GM06990 (cell line): ENCODE measurements at regions not wholly inside any gene's neighbourhood (a gene's known extent, or its start where the extent isn't known, plus 50 kb on each side); places are given as distances from the start of the nearest gene placed in this dataset.

Experiments
- DNase-seq: peaks from one replicate; pipeline ENCODE4 v3.0.0-alpha.2; 2011; ENCODE audit not compliant: insufficient read length; ENCODE audit errors: extremely low read depth
- H3K27me3 ChIP-seq: replicated peaks from 2 replicates; pipeline ENCODE4 v1.6.0; 2011; ENCODE audit warnings: low read length; ENCODE audit not compliant: control insufficient read depth, insufficient read depth
- H3K36me3 ChIP-seq: 2 replicates; pipeline ENCODE4 v1.5.1; 2011; ENCODE audit warnings: low read length; ENCODE audit not compliant: control insufficient read depth, insufficient read depth
- H3K4me3 ChIP-seq: replicated peaks from 2 replicates; pipeline ENCODE4 v1.5.1; 2011; ENCODE audit warnings: low read depth, mild to moderate bottlenecking, control low read depth, low read length
- CTCF ChIP-seq: IDR thresholded peaks from 2 replicates; pipeline ENCODE4 v1.5.1; 2011; ENCODE audit warnings: low read length, control low read depth, mild to moderate bottlenecking, inconsistent platforms; ENCODE audit not compliant: insufficient read depth, poor library complexity, severe bottlenecking

GRCh38 chr6:2504495-2505064, 246.1 kb downstream of the MYLK4 start:
- H3K36me3 ChIP-seq, result no peaks in the 10 kb centered on the region
- no peak overlapping the region for H3K4me3 ChIP-seq
- no peak for DNase-seq
- peaks cover 1% of the 10 kb centered on the region; the same call in 1 of the 2 replicates for H3K27me3 ChIP-seq
- TF ChIP-seq CTCF, result no peak

GRCh38 chr6:2503816-2504494, 246.8 kb downstream of the MYLK4 start:
- Histone ChIP-seq H3K4me3 (no peak overlapping the region), H3K36me3 (no peaks in the 10 kb centered on the region), H3K27me3 (peaks cover 1% of the 10 kb centered on the region; the same call in 1 of the 2 replicates)
- no peak for DNase-seq
- no peak for TF ChIP-seq CTCF

GRCh38 chr6:2502998-2503674, 247.6 kb downstream of the MYLK4 start:
- DNase-seq, result no peak
- H3K36me3 ChIP-seq, result no peaks in the 10 kb centered on the region
- TF ChIP-seq CTCF, result no peak
- peaks cover 1% of the 10 kb centered on the region; the same call in 1 of the 2 replicates for H3K27me3 ChIP-seq
- H3K4me3 ChIP-seq, result no peak overlapping the region

GRCh38 chr6:2502096-2502997, 248.4 kb downstream of the MYLK4 start:
- Histone ChIP-seq H3K36me3 (no peaks in the 10 kb centered on the region), H3K27me3 (peaks cover 1% of the 10 kb centered on the region; the same call in 1 of the 2 replicates), H3K4me3 (no peak overlapping the region)
- no peak for TF ChIP-seq CTCF
- no peak for DNase-seq

DNA sequence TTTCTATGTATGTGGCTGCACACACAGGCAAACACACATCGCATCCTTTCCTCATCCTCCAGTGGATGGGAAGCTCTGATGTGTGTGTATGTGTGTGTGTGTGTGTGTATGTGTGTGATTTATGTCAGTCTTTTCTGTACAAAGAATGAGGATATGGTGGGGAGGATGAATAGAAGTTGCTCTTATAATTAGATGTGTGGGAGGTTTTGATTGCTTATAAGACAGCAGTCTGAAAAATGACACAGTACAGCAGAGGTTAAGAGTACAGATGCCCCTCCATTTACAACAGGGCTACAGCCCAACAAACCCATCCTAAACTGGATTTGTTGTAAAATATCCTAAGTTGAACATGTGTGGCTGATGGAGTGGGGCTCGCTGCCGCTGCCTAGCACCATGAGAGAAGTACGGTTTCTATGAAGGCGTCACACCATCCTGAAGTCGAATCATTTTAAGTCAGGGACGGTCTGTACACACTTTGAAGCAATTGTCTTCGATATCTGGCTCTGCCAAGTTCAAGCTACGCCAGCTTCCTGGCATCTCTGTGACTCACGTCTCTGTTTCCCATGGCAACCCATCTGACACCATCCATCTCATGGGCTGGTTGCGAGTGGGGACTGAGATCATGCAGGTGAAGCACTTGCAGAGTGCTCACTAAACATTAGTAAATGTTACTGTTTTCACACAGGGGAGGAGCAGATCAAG, 252.6 kb downstream of the MYLK4 start:
- TF ChIP-seq CTCF, result no peak
- no peaks in the 10 kb centered on the region; the same call in 1 of the 2 replicates for H3K27me3 ChIP-seq
- DNase-seq, result no peak

More for the DNA sequence above, 252.6 kb downstream of the MYLK4 start:
- Histone ChIP-seq H3K4me3 (no peak overlapping the region), H3K36me3 (no peaks in the 10 kb centered on the region)
